ENCODE measurements at regions not wholly inside any gene's neighbourhood (a gene's known extent, or its start where the extent isn't known, plus 50 kb on each side); places are given as distances from the start of the nearest gene placed in this dataset.

DNA sequence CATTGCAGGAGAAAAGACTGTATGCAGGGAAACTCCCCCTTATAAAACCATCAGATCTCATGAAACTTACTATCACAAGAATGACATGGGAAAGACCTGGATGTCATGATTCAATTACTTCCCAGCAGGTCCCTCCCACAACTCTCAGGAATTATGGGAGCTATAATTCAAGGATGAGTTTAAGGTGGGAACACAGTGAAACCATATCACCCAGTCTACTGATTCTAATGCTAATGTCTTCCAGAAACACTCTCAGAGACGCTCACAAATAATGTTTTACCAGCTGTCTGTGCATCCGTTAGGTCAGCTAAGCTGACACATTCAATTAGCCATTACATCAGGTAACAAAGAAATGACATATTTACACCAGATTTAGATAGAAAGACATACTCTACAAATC is 637.9 kb downstream of the NLGN4Y start:
- 64 to 75% methylated on average over 2 of the region's 2 CpGs for WGBS, 2 donors
- no peak for ATAC-seq
- intact Hi-C loops (cut with DNase I): no loop called here

DNA sequence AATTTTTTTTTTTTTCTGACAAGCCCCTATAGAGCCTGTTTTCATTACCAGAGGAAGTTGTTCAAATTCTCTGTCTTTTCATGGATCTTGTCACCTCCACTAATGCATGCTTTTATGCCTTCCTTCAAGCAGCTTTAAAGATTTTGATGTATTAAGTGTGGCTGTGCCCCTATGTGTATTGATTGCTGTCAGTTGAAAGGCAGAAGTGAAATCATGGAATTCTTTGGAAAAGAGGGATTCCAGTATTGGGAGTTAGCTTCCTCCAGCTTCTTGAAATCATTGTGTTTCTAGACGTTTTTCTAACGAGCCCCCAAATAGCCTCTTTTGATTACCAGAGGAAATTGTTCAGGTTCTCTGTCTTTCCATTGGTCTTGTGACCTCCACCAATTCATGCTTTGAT is 655.6 kb downstream of the NLGN4Y start:
- Histone ChIP-seq H3K27me3 (no peaks in the 10 kb centered on the region), H3K4me1 (no peaks in the 10 kb centered on the region), H3K27ac (no peak overlapping the region), H3K36me3 (no peaks in the 10 kb centered on the region), H3K4me3 (no peak overlapping the region), H3K9me3 (no peaks in the 10 kb centered on the region)
- TF ChIP-seq, protein P1, sequence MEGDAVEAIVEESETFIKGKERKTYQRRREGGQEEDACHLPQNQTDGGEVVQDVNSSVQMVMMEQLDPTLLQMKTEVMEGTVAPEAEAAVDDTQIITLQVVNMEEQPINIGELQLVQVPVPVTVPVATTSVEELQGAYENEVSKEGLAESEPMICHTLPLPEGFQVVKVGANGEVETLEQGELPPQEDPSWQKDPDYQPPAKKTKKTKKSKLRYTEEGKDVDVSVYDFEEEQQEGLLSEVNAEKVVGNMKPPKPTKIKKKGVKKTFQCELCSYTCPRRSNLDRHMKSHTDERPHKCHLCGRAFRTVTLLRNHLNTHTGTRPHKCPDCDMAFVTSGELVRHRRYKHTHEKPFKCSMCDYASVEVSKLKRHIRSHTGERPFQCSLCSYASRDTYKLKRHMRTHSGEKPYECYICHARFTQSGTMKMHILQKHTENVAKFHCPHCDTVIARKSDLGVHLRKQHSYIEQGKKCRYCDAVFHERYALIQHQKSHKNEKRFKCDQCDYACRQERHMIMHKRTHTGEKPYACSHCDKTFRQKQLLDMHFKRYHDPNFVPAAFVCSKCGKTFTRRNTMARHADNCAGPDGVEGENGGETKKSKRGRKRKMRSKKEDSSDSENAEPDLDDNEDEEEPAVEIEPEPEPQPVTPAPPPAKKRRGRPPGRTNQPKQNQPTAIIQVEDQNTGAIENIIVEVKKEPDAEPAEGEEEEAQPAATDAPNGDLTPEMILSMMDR (IDR thresholded peaks at IDR 0.05): no peak
- intact Hi-C loops (cut with DNase I): no loop called here
- DNase-seq (no peak), ATAC-seq (no peak)
- WGBS, 2 donors: 43 to 64% methylated on average over 2 of the region's 2 CpGs

More for the DNA sequence above, 637.9 kb downstream of the NLGN4Y start:
- H3K36me3 ChIP-seq: no peaks in the 10 kb centered on the region
- no peaks in the 10 kb centered on the region for H3K9me3 ChIP-seq
- DNase-seq: no peak
- no peaks in the 10 kb centered on the region for H3K4me1 ChIP-seq
- H3K27me3 ChIP-seq: no peaks in the 10 kb centered on the region
- TF ChIP-seq, protein P1 (IDR thresholded peaks at IDR 0.05): no peak
- no peak overlapping the region for H3K27ac ChIP-seq
- no peak overlapping the region for H3K4me3 ChIP-seq

DNA sequence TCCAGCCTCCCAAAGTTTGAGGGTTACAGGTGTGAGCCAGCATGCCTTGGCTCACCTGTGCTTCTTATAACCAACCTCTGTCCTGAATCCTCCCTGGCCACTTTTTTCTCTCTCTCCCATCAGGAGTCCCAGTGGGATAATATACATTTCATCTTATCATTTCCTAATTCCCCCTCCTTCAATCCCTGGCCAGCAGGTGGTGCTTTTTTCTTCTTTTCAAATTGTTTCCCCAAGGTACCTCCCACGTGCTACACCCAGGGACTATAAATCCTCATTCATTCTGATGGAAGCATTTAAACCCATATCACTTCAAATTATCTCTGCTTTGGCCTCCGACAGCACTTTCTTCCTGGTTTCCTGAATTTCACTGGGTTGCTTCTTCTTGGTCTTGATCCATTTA is 704.7 kb downstream of the NLGN4Y start:
- no peak overlapping the region for H3K4me3 ChIP-seq
- H3K27ac ChIP-seq: no peak overlapping the region
- ATAC-seq (no peak), DNase-seq (no peak)
- no peaks in the 10 kb centered on the region for H3K9me3 ChIP-seq
- TF ChIP-seq, protein P1 (IDR thresholded peaks at IDR 0.05): no peak
- intact Hi-C loops (cut with DNase I): no loop called here
- whole genome bisulfite sequencing, 2 donors: 41 to 43% methylated on average over 2 of the region's 2 CpGs
- H3K36me3 ChIP-seq: no peaks in the 10 kb centered on the region
- H3K27me3 ChIP-seq: no peaks in the 10 kb centered on the region
- H3K4me1 ChIP-seq: no peaks in the 10 kb centered on the region

DNA sequence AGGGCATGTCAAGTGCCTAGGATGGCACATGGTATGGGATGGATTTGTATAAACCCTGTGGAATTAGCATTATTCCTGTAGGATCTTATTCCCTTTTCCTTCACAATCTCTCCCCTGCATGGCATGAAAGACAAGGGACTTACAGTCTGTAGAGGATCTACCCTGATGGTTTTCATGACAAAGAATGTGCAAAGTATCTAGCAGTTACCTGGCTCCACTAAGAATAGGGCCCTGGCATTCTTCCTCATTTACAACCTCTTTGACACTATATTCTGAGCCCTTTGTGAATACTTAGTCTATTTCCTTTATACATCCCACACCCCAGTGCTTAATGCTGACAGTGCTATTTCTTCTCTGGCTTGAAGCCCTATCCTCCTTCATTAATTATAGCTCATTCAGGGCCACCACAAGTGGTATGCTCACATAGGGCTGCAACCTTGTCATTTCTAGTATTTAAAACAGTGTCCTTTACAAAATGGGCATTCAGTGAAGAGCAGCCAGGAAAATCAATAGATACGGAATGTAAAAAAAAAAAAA is 715.3 kb downstream of the NLGN4Y start:
- H3K27ac ChIP-seq: no peak overlapping the region
- ATAC-seq (no peak), DNase-seq (no peak)
- intact Hi-C loops (cut with DNase I): no loop called here
- no peaks in the 10 kb centered on the region for H3K9me3 ChIP-seq
- no peaks in the 10 kb centered on the region for H3K4me1 ChIP-seq
- H3K4me3 ChIP-seq: no peak overlapping the region
- 92% methylated on average over 1 of the region's 1 CpG for WGBS, 2 donors
- TF ChIP-seq, protein P1 (IDR thresholded peaks at IDR 0.05): no peak
- H3K36me3 ChIP-seq: no peaks in the 10 kb centered on the region
- H3K27me3 ChIP-seq: no peaks in the 10 kb centered on the region

Data from heart right ventricle (tissue), 16 donors.